Muscle of leg (tissue), 3 donors: ENCODE measurements at regions not wholly inside any gene's neighbourhood (a gene's known extent, or its start where the extent isn't known, plus 50 kb on each side); places are given as distances from the start of the nearest gene placed in this dataset.

Experiments used
- DNase-seq: peaks from one replicate; pipeline ENCODE4 v3.0.0; 2013
- H3K27ac ChIP-seq: one replicate; pipeline ENCODE4 v1.5.1; 2013; ENCODE audit warnings: mild to moderate bottlenecking, low read length, control low read depth
- H3K27me3 ChIP-seq: one replicate; pipeline ENCODE4 v1.6.1; 2013; ENCODE audit warnings: low read length; ENCODE audit not compliant: control insufficient read depth, insufficient read depth
- H3K36me3 ChIP-seq: one replicate; pipeline ENCODE4 v1.6.1; 2013; ENCODE audit warnings: low read length; ENCODE audit not compliant: control insufficient read depth, insufficient read depth
- H3K4me1 ChIP-seq: one replicate; pipeline ENCODE4 v1.6.1; 2013; ENCODE audit warnings: low read length; ENCODE audit not compliant: control insufficient read depth, insufficient read depth
- H3K4me3 ChIP-seq: one replicate; pipeline ENCODE4 v1.5.1; 2013; ENCODE audit warnings: low read length, control low read depth
- H3K9me3 ChIP-seq: replicated peaks from 2 replicates; pipeline ENCODE4 v1.6.1; 2013; ENCODE audit warnings: low read depth, low read length; ENCODE audit not compliant: control insufficient read depth
- WGBS: methylation state at CpG from one replicate; pipeline ENCODE4 v1.1.5; 2013; ENCODE audit warnings: missing lambda C conversion rate; ENCODE audit not compliant: insufficient coverage; 5-methylcytosine and 5-hydroxymethylcytosine counted together

GRCh38 chr16:63606778-63607177 lies 1515.1 kb downstream of the CDH11 start:
- no peak overlapping the region for H3K27ac ChIP-seq
- no CpG with 5 or more reads among the region's 1 CpG for WGBS
- DNase-seq = no peak
- H3K36me3 ChIP-seq = no peaks in the 10 kb centered on the region
- no peaks in the 10 kb centered on the region for H3K4me1 ChIP-seq
- H3K27me3 ChIP-seq = no peaks in the 10 kb centered on the region
- H3K9me3 ChIP-seq = no peaks in the 10 kb centered on the region
- no peak overlapping the region for H3K4me3 ChIP-seq

GRCh38 chr16:63602206-63602927 lies 1519.5 kb downstream of the CDH11 start:
- H3K27ac ChIP-seq = no peak overlapping the region
- no peak overlapping the region for H3K4me3 ChIP-seq
- 49% methylated on average over 2 of the region's 3 CpGs for WGBS
- H3K36me3 ChIP-seq = no peaks in the 10 kb centered on the region
- no peaks in the 10 kb centered on the region for H3K27me3 ChIP-seq
- no peaks in the 10 kb centered on the region for H3K4me1 ChIP-seq
- no peak for DNase-seq
- H3K9me3 ChIP-seq = no peaks in the 10 kb centered on the region

- no peak overlapping the region for H3K27ac ChIP-seq
- no peaks in the 10 kb centered on the region for H3K36me3 ChIP-seq
- no peak overlapping the region for H3K4me3 ChIP-seq
- peak; percentile 3 for DNase-seq
- H3K9me3 ChIP-seq = no peaks in the 10 kb centered on the region
- H3K4me1 ChIP-seq = no peaks in the 10 kb centered on the region
- no peaks in the 10 kb centered on the region for H3K27me3 ChIP-seq
- no CpG with 5 or more reads among the region's 1 CpG for WGBS
These were observed 1525.1 kb downstream of the CDH11 start for GRCh38 chr16:63596716-63597115.

DNA sequence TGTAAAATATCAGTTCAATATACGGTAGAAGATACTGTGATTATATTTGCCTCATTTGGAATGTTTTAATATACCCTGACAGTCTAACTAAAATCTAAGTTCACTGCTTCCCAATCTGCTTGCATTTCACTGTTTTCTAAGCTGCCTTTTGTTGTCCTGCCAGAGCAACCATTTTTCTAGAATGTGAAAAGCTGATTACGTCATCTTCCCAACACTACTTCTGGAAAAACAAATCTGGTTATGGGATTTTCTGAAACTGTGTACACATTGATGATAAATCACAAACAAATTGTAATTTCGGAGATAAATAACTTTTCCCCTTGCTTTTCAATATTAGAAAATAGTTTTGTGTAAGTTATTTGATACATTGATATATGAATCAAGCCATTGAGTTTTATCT lies 1529.0 kb downstream of the CDH11 start:
- Histone ChIP-seq H3K9me3 (no peaks in the 10 kb centered on the region), H3K36me3 (no peaks in the 10 kb centered on the region), H3K4me1 (no peaks in the 10 kb centered on the region), H3K27ac (no peak overlapping the region), H3K27me3 (no peaks in the 10 kb centered on the region), H3K4me3 (no peak overlapping the region)
- no peak for DNase-seq
- no CpG with 5 or more reads among the region's 3 CpGs for WGBS

GRCh38 chr16:63581570-63581969 lies 1540.3 kb downstream of the CDH11 start:
- WGBS = no CpG with 5 or more reads among the region's 5 CpGs
- Histone ChIP-seq H3K9me3 (no peaks in the 10 kb centered on the region), H3K27ac (no peak overlapping the region), H3K27me3 (no peaks in the 10 kb centered on the region), H3K4me3 (no peak overlapping the region), H3K4me1 (no peaks in the 10 kb centered on the region), H3K36me3 (no peaks in the 10 kb centered on the region)
- peak; percentile 3 for DNase-seq

DNA sequence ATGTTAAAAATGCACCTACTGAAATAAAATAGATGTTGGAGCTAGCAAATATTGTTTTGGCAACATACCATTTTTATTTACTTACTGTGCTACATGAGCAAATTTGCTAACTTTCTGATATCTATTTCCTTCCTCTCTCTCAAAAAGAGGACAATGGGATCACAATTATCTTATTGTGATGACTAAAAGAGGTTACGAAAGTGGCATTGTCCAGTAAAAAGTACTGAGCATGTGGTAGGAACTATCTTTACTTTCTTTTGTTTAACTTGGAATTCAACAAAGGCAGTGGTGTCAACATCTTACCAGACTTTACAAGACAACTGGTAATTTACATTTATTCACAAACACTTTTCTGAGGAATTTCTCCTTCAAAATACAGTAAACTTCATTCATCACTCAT lies 1542.6 kb upstream of the CDH8 start:
- Histone ChIP-seq H3K36me3 (no peaks in the 10 kb centered on the region), H3K27ac (no peak overlapping the region), H3K9me3 (no peaks in the 10 kb centered on the region), H3K4me3 (no peak overlapping the region), H3K4me1 (no peaks in the 10 kb centered on the region), H3K27me3 (no peaks in the 10 kb centered on the region)
- no CpG with 5 or more reads among the region's 1 CpG for WGBS
- DNase-seq = no peak

- DNase-seq = no peak
- Histone ChIP-seq H3K4me3 (no peak overlapping the region), H3K4me1 (no peaks in the 10 kb centered on the region), H3K9me3 (no peaks in the 10 kb centered on the region), H3K27ac (no peak overlapping the region), H3K27me3 (no peaks in the 10 kb centered on the region), H3K36me3 (no peaks in the 10 kb centered on the region)
These were observed 1541.7 kb upstream of the CDH8 start for GRCh38 chr16:63577891-63578290.

DNA sequence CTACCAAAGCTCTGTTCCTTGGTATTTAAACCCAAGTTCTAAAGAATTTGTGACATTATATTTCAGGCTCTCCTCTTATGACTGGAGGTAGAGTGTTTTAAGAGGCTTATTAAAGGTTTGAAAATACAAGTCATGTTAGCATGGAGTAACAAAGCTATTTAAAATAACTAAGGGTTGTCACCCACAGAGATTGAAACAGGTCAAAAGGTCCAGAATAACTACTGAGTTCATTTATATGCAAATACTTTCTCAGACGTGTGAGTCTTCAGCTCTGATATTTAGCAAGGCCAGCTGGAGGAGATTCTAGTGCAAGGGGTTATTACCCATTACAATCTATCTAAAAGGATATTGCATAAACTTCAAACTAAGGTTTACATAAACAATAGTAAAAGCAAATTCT lies 1538.8 kb upstream of the CDH8 start:
- Histone ChIP-seq H3K36me3 (no peaks in the 10 kb centered on the region), H3K9me3 (no peaks in the 10 kb centered on the region), H3K4me3 (no peak overlapping the region), H3K4me1 (no peaks in the 10 kb centered on the region), H3K27me3 (no peaks in the 10 kb centered on the region), H3K27ac (no peak overlapping the region)
- WGBS = no CpG with 5 or more reads among the region's 1 CpG
- no peak for DNase-seq

DNA sequence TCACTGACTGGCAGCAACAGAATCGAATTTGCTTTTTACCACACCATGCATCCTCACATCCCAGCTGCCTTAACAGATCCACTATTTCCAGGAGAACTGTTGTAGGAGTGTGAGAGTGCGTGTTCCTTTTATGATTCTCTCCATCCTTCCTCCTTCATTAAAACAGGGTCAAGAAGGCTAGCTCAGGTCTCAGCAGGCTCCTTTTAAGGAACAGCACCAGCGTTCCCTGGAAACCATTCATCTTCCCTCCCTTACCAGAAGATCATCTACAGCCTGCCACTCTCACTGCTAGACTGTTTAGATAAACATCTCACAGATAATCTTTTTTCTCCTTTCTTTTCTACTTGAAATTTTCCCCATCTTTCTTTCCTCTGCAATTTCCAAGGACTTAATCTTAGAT lies 1531.9 kb upstream of the CDH8 start:
- Histone ChIP-seq H3K36me3 (no peaks in the 10 kb centered on the region), H3K9me3 (no peaks in the 10 kb centered on the region), H3K4me3 (no peak overlapping the region), H3K27me3 (no peaks in the 10 kb centered on the region), H3K4me1 (no peaks in the 10 kb centered on the region), H3K27ac (no peak overlapping the region)
- WGBS = 0% methylated on average over 1 of the region's 3 CpGs
- no peak for DNase-seq

GRCh38 chr16:63563819-63564505 lies 1527.7 kb upstream of the CDH8 start:
- DNase-seq = no peak
- Histone ChIP-seq H3K4me3 (no peak overlapping the region), H3K27me3 (no peaks in the 10 kb centered on the region), H3K9me3 (no peaks in the 10 kb centered on the region), H3K4me1 (no peaks in the 10 kb centered on the region), H3K27ac (no peak overlapping the region), H3K36me3 (no peaks in the 10 kb centered on the region)
- no CpG with 5 or more reads among the region's 1 CpG for WGBS
